ENCODE measurements at regions not wholly inside any gene's neighbourhood (a gene's known extent, or its start where the extent isn't known, plus 50 kb on each side); places are given as distances from the start of the nearest gene placed in this dataset.

DNA sequence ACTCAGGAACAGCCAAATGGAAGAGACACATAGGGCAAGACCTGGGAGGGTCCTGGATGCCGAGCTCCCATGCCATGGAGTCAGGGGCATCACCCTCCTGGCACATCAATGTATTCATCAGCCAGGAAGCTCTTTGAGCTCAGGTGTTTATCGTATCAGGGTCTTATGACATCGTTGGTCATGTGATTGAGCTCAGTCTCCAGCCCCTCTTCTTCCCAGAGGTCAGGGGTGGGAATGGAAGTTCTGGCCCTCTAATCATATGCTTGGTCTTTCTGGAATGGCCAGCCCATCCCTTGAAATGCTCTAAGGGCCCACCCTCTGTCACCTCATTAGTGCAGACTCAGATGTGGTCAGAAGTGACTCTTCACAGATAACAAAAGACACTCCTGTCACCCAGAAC, 52.4 kb upstream of the TULP4 start:
- FAIRE-seq: no peak

DNA sequence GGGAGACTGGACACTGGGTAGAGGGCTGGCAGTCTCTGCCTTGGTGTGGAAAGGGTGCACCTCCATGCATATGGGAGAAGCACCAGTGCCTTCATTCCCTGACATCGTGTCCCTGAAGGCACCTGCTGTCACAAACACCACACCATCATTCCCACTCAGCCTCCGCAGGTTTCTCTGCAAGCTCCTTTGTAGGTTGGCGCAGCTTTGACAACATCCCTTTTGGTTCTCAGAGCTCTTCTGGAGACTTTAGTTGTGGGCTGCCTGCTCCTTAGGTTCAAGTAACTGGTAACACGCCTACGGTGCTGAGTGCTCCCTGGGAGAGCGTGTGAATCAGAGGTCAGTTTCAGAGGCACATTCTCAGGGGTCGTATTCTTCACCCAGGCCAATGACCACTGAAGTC, 50.2 kb upstream of the TULP4 start:
- TF ChIP-seq POLR2AphosphoS5 (IDR thresholded peaks at IDR 0.05; ENCODE audit: low read depth, low read length) (no peak), POU2F2 (IDR thresholded peaks at IDR 0.05; ENCODE audit: low read depth, low read length) (no peak), POLR2A (IDR thresholded peaks at IDR 0.05; ENCODE audit: low read depth, low read length) (no peak), PAX5 (IDR thresholded peaks at IDR 0.05; ENCODE audit: insufficient read depth, low read length, severe bottlenecking) (no peak), SPI1 (IDR thresholded peaks at IDR 0.05; ENCODE audit: low read depth, low read length) (no peak), TAF1 (IDR thresholded peaks at IDR 0.05; ENCODE audit: low read depth, low read length) (no peak)
- DNase-seq (ENCODE audit: insufficient read length, low spot score): no peak
- no peak for FAIRE-seq

More for the DNA sequence above, 52.4 kb upstream of the TULP4 start:
- DNase-seq (ENCODE audit: insufficient read length, low spot score): no peak
- TF ChIP-seq SPI1 (IDR thresholded peaks at IDR 0.05; ENCODE audit: low read depth, low read length) (no peak), PAX5 (IDR thresholded peaks at IDR 0.05; ENCODE audit: insufficient read depth, low read length, severe bottlenecking) (no peak), TAF1 (IDR thresholded peaks at IDR 0.05; ENCODE audit: low read depth, low read length) (no peak), POLR2AphosphoS5 (IDR thresholded peaks at IDR 0.05; ENCODE audit: low read depth, low read length) (no peak), POU2F2 (IDR thresholded peaks at IDR 0.05; ENCODE audit: low read depth, low read length) (no peak), POLR2A (IDR thresholded peaks at IDR 0.05; ENCODE audit: low read depth, low read length) (no peak)
